OCI-LY7 (cell line): ENCODE measurements at regions not wholly inside any gene's neighbourhood (a gene's known extent, or its start where the extent isn't known, plus 50 kb on each side); places are given as distances from the start of the nearest gene placed in this dataset.
A peak's percentile ranks its signal among the peaks of the same experiment; 100 is the strongest.

Experiments used
- BruUV-seq: library from RNA; stranded (reverse); fragments of 400-500 nt; replicated peaks from 2 replicates; lab custom pipeline; 2021; lab: Mats Ljungman, UMichigan
- CTCF ChIA-PET: fragments of 300-600 bp; sonication (Branson Sonifier 250); formaldehyde crosslinking; loops from one replicate; lab custom pipeline; 2022; ENCODE audit warnings: antibody characterized with exemption; ENCODE audit not compliant: unreplicated experiment; lab: Charles Lee
- POLR2A ChIA-PET: fragments of 300-600 bp; sonication (Branson Sonifier 250); formaldehyde crosslinking; loops from one replicate; lab custom pipeline; 2022; ENCODE audit warnings: antibody characterized with exemption; lab: Charles Lee
- DNase-seq: peaks from one replicate; pipeline ENCODE4 v3.0.0-alpha.2; 2015; ENCODE audit warnings: low spot score
- H2AFZ ChIP-seq: fragments of 200-600 bp; sonication (generic), shearing (Covaris generic); 2 replicates; pipeline ENCODE4 v1.6.1; 2014; ENCODE audit warnings: mild to moderate bottlenecking, antibody characterized with exemption, low read length, moderate library complexity
- H3K27ac ChIP-seq: fragments of 200-600 bp; sonication (generic); 2 replicates; pipeline ENCODE4 v1.5.1; 2014; ENCODE audit warnings: mixed run types, low read depth, mild to moderate bottlenecking, moderate library complexity, low read length, inconsistent platforms; ENCODE audit not compliant: poor library complexity, severe bottlenecking
- H3K36me3 ChIP-seq: fragments of 200-600 bp; sonication (generic); 2 replicates; pipeline ENCODE4 v1.6.1; 2014; ENCODE audit warnings: mild to moderate bottlenecking, antibody characterized with exemption, low read length, moderate library complexity, mixed read lengths; ENCODE audit not compliant: insufficient read depth
- H3K4me1 ChIP-seq: fragments of 200-600 bp; sonication (generic); 2 replicates; pipeline ENCODE4 v1.5.1; 2014; ENCODE audit warnings: mild to moderate bottlenecking, low read length; ENCODE audit not compliant: insufficient read depth, poor library complexity, severe bottlenecking
- H3K4me2 ChIP-seq: fragments of 200-600 bp; sonication (generic); 2 replicates; pipeline ENCODE4 v1.6.1; 2014; ENCODE audit warnings: mild to moderate bottlenecking, low read length
- H3K4me3 ChIP-seq: fragments of 200-600 bp; sonication (generic); 2 replicates; pipeline ENCODE4 v1.5.1; 2014; ENCODE audit warnings: mild to moderate bottlenecking, low read depth, low read length; ENCODE audit not compliant: poor library complexity, severe bottlenecking
- H3K79me2 ChIP-seq: fragments of 200-600 bp; sonication (generic); 2 replicates; pipeline ENCODE4 v1.6.1; 2016; ENCODE audit warnings: low read depth, mild to moderate bottlenecking, low read length, moderate library complexity, mixed read lengths; ENCODE audit not compliant: insufficient read depth
- H3K9me2 ChIP-seq: fragments of 200-600 bp; sonication (generic); 2 replicates; pipeline ENCODE4 v1.6.1; 2016; ENCODE audit warnings: mild to moderate bottlenecking, low read length, mixed read lengths; ENCODE audit not compliant: insufficient read depth
- H3K9me3 ChIP-seq: fragments of 200-600 bp; sonication (generic); 2 replicates; pipeline ENCODE4 v1.6.1; 2014; ENCODE audit warnings: mild to moderate bottlenecking, mixed run types, low read length, mixed read lengths
- H4K20me1 ChIP-seq: fragments of 200-600 bp; sonication (generic); 2 replicates; pipeline ENCODE4 v1.6.1; 2014; ENCODE audit warnings: mild to moderate bottlenecking, antibody characterized with exemption, low read length, moderate library complexity, mixed read lengths; ENCODE audit not compliant: insufficient read depth
- CTCF ChIP-seq: fragments of 200-600 bp; sonication (generic); conservative IDR thresholded peaks from 2 replicates; pipeline ENCODE4 v1.5.1; 2014; ENCODE audit warnings: mild to moderate bottlenecking, antibody characterized with exemption, low read length, moderate library complexity, mixed read lengths
- EZH2phosphoT487 ChIP-seq: fragments of 200-600 bp; sonication (generic); IDR thresholded peaks from 2 replicates; pipeline ENCODE4 v1.6.1; 2018; ENCODE audit warnings: low read depth, borderline replicate concordance, mild to moderate bottlenecking, mixed run types, antibody characterized with exemption, low read length, moderate library complexity, mixed read lengths
- intact Hi-C: fragments of 100-400 bp; cut with micrococcal nuclease; formaldehyde crosslinking; loops from one replicate; pipeline ENCODE4 v1.10.0; 2022; ENCODE audit not compliant: unreplicated experiment

- Histone ChIP-seq H3K79me2 (no peaks in the 10 kb centered on the region), H3K4me1 (no peaks in the 10 kb centered on the region), H4K20me1 (no peaks in the 10 kb centered on the region), H3K9me3 (no peaks in the 10 kb centered on the region), H3K27ac (no peak overlapping the region), H3K9me2 (no peaks in the 10 kb centered on the region), H3K4me2 (no peak overlapping the region), H3K36me3 (no peaks in the 10 kb centered on the region), H3K4me3 (no peak overlapping the region), H2AFZ (no peak overlapping the region)
- intact Hi-C loops, result no loop called here
- no peak for TF ChIP-seq EZH2phosphoT487
- no peak for TF ChIP-seq CTCF
- no TSS peak for BruUV-seq
- DNase-seq, result no peak
- ChIA-PET CTCF (no interaction called here), POLR2A (no interaction called here)
Measured at GRCh38 chr12:58104351-58104755, 163.0 kb downstream of the ATP23 start.

GRCh38 chr12:58105225-58106119, 164.1 kb downstream of the ATP23 start:
- Histone ChIP-seq H3K79me2 (no peaks in the 10 kb centered on the region), H3K9me2 (no peaks in the 10 kb centered on the region), H3K9me3 (no peaks in the 10 kb centered on the region), H3K4me1 (no peaks in the 10 kb centered on the region), H3K4me3 (no peak overlapping the region), H3K27ac (no peak overlapping the region), H4K20me1 (no peaks in the 10 kb centered on the region), H3K36me3 (no peaks in the 10 kb centered on the region), H3K4me2 (no peak overlapping the region), H2AFZ (no peak overlapping the region)
- ChIA-PET CTCF (no interaction called here), POLR2A (no interaction called here)
- no peak for DNase-seq
- BruUV-seq, result no TSS peak
- TF ChIP-seq CTCF (peak; percentile 57), EZH2phosphoT487 (no peak)
- intact Hi-C loops, result no loop called here

- intact Hi-C loops, result no loop called here
- H3K27ac ChIP-seq, result no peak overlapping the region
- ChIA-PET CTCF (no interaction called here), POLR2A (no interaction called here)
- BruUV-seq, result no TSS peak
- no peaks in the 10 kb centered on the region for H4K20me1 ChIP-seq
- no peaks in the 10 kb centered on the region for H3K4me1 ChIP-seq
- H3K4me3 ChIP-seq, result no peak overlapping the region
- no peaks in the 10 kb centered on the region for H3K79me2 ChIP-seq
- no peak for TF ChIP-seq CTCF
- TF ChIP-seq EZH2phosphoT487, result no peak
- no peak for DNase-seq
- no peaks in the 10 kb centered on the region for H3K9me3 ChIP-seq
- H3K9me2 ChIP-seq, result no peaks in the 10 kb centered on the region
- no peaks in the 10 kb centered on the region for H3K36me3 ChIP-seq
- H2AFZ ChIP-seq, result no peak overlapping the region
- H3K4me2 ChIP-seq, result no peak overlapping the region
Measured at GRCh38 chr12:58106195-58106594, 164.8 kb downstream of the ATP23 start.
